ENCODE measurements at regions not wholly inside any gene's neighbourhood (a gene's known extent, or its start where the extent isn't known, plus 50 kb on each side); places are given as distances from the start of the nearest gene placed in this dataset.

DNA sequence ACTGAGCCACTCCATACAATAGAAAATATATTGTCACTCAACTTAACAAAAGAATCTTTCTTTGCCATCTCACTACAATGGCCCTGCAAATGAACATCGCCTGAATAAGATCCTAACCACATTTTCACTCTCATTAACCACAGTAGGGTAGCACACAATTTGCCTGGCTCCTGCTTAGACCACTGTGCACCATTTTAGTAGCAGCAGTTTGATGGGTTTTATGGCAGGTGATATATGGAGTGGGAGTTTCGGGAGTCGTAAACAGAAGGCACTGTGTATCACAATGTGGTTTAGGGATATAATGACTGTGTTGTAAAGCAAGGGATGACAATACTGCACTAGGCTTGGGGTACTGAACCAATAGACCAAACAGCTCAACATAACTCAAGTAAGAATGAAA, 617.4 kb downstream of the BCL11A start:
- TF ChIP-seq, protein P1, sequence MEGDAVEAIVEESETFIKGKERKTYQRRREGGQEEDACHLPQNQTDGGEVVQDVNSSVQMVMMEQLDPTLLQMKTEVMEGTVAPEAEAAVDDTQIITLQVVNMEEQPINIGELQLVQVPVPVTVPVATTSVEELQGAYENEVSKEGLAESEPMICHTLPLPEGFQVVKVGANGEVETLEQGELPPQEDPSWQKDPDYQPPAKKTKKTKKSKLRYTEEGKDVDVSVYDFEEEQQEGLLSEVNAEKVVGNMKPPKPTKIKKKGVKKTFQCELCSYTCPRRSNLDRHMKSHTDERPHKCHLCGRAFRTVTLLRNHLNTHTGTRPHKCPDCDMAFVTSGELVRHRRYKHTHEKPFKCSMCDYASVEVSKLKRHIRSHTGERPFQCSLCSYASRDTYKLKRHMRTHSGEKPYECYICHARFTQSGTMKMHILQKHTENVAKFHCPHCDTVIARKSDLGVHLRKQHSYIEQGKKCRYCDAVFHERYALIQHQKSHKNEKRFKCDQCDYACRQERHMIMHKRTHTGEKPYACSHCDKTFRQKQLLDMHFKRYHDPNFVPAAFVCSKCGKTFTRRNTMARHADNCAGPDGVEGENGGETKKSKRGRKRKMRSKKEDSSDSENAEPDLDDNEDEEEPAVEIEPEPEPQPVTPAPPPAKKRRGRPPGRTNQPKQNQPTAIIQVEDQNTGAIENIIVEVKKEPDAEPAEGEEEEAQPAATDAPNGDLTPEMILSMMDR (IDR thresholded peaks at IDR 0.05; ENCODE audit: insufficient read depth, low read depth, low read length) = no peak
- DNase-seq (ENCODE audit: low read depth) = no peak
- ChIA-PET POLR2A (no interaction called here), CTCF (no interaction called here)
- Histone ChIP-seq H3K4me3 (ENCODE audit: low read depth, low read length) (no peak overlapping the region), H3K36me3 (ENCODE audit: control insufficient read depth, insufficient read depth, low read length) (no peaks in the 10 kb centered on the region), H3K27me3 (ENCODE audit: control insufficient read depth, insufficient read depth, low read length) (no peaks in the 10 kb centered on the region)

DNA sequence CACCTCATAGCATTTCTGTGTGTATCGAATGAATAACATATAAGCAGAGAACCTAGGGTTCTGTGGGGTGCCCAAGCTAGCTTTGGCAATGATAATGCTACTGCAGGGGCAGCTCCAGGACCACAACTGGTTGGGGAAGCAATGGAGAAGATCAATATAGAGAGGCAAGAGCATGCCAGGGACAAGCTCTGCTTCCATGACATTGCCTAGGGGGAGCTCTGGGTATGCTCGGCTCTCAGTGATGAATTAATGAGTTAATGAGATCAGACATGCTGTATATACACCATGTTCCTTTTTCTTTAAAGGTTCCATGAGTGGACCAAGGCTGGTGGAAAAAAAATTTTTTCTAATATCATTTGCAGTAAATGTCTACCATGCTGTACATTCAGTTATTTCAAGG, 618.4 kb downstream of the BCL11A start:
- CTCF ChIA-PET = interaction anchor here (0.7 kb wide), 1 partner anchor 108 kb away, joined by 3 read pairs; no protein-coding TSS in a partner anchor
- TF ChIP-seq, protein P1 (IDR thresholded peaks at IDR 0.05; ENCODE audit: insufficient read depth, low read depth, low read length) = no peak
- Histone ChIP-seq H3K4me3 (ENCODE audit: low read depth, low read length) (no peak overlapping the region), H3K27me3 (ENCODE audit: control insufficient read depth, insufficient read depth, low read length) (no peaks in the 10 kb centered on the region), H3K36me3 (ENCODE audit: control insufficient read depth, insufficient read depth, low read length) (no peaks in the 10 kb centered on the region)
- POLR2A ChIA-PET = no interaction called here
- DNase-seq (ENCODE audit: low read depth) = no peak

DNA sequence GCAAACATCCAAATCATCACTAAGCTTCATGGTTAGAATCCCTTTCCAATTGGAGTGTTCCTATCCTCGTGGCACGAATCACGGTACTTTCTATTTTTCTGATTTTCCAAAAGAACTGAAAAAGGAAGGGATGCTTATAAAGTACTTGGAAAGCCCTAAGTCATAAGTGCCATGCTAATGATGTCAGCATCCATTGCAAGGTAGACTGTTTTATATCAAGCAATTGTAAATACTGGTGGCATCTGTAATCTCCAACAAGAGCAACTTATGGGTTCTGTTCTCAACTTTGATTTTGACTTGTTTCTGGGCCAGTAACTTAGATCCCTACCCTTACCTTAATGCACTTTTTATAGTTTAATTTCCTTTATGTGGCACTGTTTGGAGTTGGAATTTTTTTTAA, 619.5 kb downstream of the BCL11A start:
- CTCF ChIA-PET = no interaction called here
- TF ChIP-seq, protein P1 (IDR thresholded peaks at IDR 0.05; ENCODE audit: insufficient read depth, low read depth, low read length) = no peak
- POLR2A ChIA-PET = no interaction called here

DNA sequence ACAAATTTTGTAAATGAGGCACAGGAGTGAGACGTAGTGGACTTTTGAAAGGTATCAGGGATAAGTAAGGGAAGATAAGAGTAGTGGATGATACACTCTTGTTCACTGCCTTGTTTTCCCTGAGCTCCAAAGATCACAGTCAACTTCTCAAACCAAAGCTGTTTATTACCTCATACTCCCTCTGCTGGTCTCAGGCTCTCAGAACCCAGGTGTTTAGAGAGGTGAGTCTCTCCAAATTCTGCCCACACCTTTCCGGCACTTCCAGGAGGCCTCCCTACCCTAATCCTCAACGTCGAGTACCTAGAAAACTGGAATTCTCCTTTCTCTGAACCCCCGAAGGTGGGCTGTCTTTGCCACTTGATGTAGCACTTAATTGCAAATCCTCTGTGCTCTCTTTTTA, 621.1 kb downstream of the BCL11A start:
- no peak for DNase-seq (ENCODE audit: low read depth)
- TF ChIP-seq, protein P1 (IDR thresholded peaks at IDR 0.05; ENCODE audit: insufficient read depth, low read depth, low read length) = no peak
- Histone ChIP-seq H3K36me3 (ENCODE audit: control insufficient read depth, insufficient read depth, low read length) (no peaks in the 10 kb centered on the region), H3K4me3 (ENCODE audit: low read depth, low read length) (no peak overlapping the region), H3K27me3 (ENCODE audit: control insufficient read depth, insufficient read depth, low read length) (no peaks in the 10 kb centered on the region)
- ChIA-PET CTCF (no interaction called here), POLR2A (no interaction called here)

More for the DNA sequence above, 619.5 kb downstream of the BCL11A start:
- no peak overlapping the region for H3K4me3 ChIP-seq (ENCODE audit: low read depth, low read length)
- no peak for DNase-seq (ENCODE audit: low read depth)
- no peaks in the 10 kb centered on the region for H3K27me3 ChIP-seq (ENCODE audit: control insufficient read depth, insufficient read depth, low read length)
- no peaks in the 10 kb centered on the region for H3K36me3 ChIP-seq (ENCODE audit: control insufficient read depth, insufficient read depth, low read length)

DNA sequence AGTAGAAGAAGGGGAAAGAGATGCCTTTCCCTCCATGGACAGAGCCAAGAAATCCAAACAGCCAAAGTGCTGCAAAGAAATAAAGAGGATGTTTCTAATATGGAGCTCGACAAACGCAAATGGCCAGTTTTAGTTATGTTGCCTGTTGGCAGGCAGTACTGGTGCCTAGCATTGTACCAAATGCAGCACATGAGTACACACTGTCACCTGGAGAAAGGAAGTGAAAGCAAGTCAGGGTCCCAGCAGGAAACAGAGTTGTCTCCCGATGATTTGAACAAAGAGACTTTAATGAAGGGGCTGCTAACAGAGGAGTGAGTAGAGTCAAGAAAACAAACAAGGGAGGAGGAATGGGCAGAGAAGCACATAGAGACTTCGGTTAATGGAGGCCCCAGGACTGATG, 623.0 kb downstream of the BCL11A start:
- POLR2A ChIA-PET = no interaction called here
- no peaks in the 10 kb centered on the region for H3K27me3 ChIP-seq (ENCODE audit: control insufficient read depth, insufficient read depth, low read length)
- H3K4me3 ChIP-seq (ENCODE audit: low read depth, low read length) = no peak overlapping the region
- no peak for DNase-seq (ENCODE audit: low read depth)
- CTCF ChIA-PET = no interaction called here
- no peaks in the 10 kb centered on the region for H3K36me3 ChIP-seq (ENCODE audit: control insufficient read depth, insufficient read depth, low read length)
- TF ChIP-seq, protein P1 (IDR thresholded peaks at IDR 0.05; ENCODE audit: insufficient read depth, low read depth, low read length) = no peak
